Iris pigment epithelial cell (primary cell): ENCODE measurements at regions not wholly inside any gene's neighbourhood (a gene's known extent, or its start where the extent isn't known, plus 50 kb on each side); places are given as distances from the start of the nearest gene placed in this dataset.
A peak's percentile ranks its signal among the peaks of the same experiment; 100 is the strongest.

ENCODE experiments used
- DNase-seq: peaks from one replicate; pipeline ENCODE4 v3.0.0-alpha.2; 2011; ENCODE audit warnings: low read depth

- DNase-seq = peak; percentile 20
These were observed 51.4 kb upstream of the SEC61G start for GRCh38 chr7:54810401-54810800.

DNA sequence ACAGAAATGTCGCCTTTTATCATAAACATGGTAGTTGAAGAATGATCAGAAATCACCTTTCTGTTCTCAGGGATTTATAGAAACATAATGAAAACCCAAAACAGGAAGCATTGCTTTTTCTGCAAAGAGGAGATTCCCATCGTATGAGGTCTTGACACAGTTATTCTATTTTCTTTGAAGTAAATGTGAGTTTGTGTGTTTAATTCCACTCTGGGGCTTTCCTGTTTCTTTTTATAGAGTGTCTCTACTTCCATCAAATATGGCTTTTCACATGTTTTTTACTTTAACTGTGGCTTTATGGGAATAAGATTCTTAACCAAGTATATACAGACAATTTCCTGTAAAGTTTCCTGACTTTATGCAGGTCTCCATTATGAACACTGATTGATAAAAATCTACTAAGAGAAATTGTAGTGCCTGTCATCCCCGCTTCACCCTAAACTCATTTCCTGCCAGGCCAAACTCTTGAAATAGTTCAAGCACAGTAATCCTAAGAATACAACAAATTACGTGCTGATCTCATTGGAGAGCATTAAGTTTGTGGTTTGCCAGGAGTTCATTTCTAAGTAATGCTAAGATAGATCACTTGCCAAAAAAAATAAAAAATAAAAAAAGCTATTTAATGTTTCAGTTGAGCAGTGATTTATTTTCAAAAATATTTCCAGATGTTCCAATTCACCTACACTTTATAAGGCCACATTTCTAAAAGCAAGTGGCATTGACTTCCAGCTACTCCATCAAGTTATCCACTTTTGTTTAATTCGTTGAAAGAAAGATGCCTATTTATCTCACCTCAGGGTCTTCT lies 52.2 kb upstream of the SEC61G start:
- peak; percentile 95 for DNase-seq

GRCh38 chr7:54811846-54812254 lies 52.8 kb upstream of the SEC61G start:
- peak; percentile 95 for DNase-seq

DNA sequence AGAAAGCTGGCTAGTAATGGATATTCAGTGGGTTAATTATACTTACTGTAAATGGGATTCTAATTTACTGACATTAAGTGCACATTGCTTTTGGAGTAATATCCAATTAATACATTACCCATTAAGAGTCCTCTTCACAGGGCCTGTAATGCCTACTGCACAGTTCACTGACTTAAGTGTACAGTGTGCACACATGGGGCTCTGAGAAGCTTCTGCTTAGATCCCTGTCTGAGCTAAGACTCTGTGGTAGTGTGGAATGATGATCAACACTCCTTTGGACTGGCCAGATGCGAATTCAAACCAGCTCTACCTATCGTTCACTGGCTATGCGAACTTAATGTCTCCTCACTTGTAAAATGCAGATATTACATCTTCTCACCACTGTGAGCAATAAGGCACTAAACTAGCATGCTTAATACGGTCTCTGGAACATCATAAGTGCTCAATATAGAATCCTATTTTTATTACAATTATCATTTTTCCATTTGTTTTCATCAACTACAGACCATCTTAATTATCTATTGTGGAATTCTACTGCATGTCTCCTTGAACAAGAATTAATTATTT lies 53.8 kb upstream of the SEC61G start:
- DNase-seq = peak; percentile 30

DNA sequence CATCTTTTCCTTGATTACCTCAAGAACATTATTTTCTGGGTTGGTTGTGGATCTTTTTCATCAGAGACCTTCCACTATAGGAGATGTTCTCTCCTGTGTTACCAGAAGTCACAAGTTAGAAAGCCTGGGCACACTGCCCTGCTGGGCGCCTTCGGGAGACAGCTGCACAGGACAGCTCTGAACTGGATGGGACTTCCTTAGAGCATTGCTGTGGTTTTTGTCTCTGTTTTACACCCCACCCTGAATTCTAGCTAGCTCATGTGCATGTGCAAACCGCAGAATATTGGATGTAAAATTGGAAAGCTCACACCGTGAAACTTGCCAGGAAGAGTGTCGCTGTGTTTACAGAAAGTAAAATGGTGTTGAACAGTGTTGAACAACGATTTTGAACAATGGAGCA lies 54.4 kb upstream of the SEC61G start:
- DNase-seq = no peak

DNA sequence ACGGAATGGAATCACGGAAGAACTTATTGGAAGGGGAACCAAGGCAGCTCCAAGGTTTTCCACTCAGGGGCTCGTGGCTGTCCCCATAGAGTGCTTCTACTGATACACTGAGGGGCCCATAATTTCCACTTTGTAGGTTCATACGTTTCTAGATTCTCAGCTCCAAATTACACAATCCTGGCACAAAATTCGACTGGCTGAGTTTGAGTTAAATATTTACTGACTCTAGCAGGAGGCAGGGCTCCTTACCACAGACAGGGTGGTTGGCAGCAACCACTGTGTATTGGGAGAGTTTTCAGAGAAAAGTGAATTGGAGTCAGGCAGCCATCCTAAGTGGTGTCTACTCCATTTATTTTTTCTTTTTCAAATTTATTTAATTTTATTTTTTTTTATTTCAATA lies 55.4 kb upstream of the SEC61G start:
- DNase-seq = no peak

DNA sequence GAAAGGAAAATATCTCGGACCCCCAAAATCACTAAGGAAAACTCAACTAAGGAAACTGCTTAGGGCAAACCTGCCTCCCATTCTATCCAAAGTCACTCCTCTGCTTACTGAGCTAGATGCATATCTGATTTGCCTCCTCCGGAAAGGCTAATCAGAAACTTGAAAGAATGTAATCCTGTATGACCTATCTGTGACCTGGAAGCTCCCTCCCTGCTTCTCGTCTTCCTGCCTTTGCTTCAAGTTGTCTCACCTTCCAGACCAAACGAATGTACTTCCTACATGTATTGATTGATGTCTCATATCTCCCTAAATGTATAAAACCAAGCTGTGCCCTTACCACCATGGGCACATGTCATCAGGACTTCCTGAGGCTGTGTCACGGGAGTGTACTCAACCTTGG lies 58.1 kb upstream of the SEC61G start:
- DNase-seq = no peak

GRCh38 chr7:54823776-54824175 lies 64.8 kb upstream of the SEC61G start:
- no peak for DNase-seq

DNA sequence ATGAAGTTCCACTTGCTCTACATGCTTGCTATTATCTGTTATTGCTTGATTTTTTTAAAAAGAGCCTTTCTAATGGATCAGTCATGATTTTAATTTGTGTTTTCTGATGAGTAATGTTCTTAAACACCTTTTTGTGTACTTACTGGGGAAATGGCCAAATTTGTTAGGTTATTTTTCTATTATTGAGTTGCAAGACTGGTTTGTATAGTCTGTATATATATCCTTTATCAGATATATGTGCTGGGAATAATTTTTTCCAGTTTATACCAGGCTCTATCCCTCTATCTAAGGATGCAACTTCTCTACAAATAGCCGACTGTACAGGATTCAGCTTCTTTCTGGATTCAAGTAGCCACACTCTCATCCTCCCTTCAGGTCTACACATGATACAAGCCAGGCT lies 65.6 kb upstream of the SEC61G start:
- DNase-seq = no peak

DNA sequence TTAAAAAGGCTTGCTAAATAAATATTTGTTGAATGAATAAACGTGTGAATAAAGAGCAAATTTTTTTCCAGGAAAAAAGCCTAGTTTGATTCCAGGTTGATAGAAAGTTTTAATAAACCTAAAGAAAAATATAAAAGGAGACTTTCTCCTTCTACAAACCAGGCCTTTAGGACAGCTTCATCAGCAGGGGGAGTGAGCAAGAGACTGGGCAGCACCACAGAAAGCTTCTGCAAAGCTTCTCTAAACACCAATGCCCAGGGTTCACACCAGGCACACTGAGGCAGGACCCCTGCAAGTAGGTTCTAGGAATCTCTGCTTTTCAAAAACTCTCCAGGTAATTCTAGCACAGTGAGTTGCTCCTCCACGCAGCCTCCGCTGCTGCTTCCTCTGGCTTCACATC lies 66.4 kb upstream of the SEC61G start:
- DNase-seq = no peak

- no peak for DNase-seq
These were observed 68.7 kb upstream of the SEC61G start for GRCh38 chr7:54827734-54828133.

DNA sequence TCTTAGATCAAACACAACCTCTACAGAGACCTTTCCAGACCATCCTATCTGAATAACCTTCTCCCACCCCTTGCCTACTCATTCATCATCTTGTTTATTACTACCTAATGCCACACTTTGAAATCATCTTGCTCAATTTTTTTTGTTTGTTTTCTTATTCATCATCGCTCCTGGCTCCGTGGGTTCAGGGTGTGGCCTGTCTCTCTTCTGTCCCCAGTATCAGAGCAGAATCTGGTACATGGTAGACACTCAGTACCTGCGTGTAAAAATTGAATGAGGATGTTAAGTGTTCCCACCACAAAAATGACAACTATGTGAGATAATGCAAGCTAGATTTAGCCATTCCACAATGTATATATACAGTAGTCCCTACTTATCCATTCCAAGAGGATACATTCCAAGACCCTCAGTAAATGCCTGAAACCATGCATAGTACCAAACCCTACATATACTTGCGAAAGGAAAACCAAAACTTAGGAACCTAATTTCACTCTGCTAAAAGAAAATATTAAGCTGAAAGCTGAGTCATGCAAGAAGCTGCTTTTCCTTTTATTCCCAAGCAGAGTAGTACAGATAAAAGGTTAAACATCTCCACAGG lies 72.1 kb upstream of the SEC61G start:
- peak; percentile 26 for DNase-seq

GRCh38 chr7:54831644-54832095 lies 72.7 kb upstream of the SEC61G start:
- peak; percentile 21 for DNase-seq

GRCh38 chr7:54833001-54833467 lies 74.0 kb upstream of the SEC61G start:
- no peak for DNase-seq

DNA sequence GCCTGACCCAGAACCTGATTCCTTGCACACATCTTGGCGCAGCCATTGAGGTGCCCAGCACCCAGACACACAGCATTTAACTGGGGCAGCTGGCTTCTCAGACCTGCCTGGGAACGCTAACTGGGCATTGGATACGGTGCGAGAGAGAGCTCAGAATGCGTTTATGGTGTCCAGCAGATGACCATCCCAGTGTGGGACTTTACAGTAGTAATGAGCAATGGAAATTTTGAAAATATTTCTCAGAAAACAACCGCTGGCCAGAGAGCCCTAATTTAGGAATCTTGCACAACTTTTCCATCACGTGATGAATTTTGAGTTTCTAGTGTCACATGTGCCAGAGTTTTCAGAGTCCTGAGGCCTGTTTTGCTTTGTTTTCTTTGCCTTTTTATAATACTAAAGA lies 78.2 kb upstream of the SEC61G start:
- DNase-seq = no peak

DNA sequence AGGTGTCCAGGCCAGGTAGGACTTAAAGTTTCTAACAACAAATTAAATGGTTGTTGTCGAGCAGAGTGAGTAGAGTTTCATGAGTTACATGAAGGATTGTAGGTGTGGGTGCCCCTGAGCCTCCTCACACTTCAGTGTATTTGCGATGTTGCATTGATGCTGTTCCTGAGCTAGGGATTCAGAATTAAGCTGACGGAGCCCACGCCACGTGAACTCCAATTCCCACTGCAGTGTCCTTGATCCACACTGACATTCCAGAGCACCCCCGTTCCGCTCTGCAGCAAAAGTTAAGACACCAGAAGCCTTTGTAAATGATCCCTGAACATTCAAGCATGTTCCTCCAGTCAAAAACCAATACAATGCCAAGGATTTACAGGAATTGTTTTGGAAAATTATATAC lies 78.8 kb upstream of the SEC61G start:
- no peak for DNase-seq

- no peak for DNase-seq
These were observed 79.3 kb upstream of the SEC61G start for GRCh38 chr7:54838175-54838910.

DNA sequence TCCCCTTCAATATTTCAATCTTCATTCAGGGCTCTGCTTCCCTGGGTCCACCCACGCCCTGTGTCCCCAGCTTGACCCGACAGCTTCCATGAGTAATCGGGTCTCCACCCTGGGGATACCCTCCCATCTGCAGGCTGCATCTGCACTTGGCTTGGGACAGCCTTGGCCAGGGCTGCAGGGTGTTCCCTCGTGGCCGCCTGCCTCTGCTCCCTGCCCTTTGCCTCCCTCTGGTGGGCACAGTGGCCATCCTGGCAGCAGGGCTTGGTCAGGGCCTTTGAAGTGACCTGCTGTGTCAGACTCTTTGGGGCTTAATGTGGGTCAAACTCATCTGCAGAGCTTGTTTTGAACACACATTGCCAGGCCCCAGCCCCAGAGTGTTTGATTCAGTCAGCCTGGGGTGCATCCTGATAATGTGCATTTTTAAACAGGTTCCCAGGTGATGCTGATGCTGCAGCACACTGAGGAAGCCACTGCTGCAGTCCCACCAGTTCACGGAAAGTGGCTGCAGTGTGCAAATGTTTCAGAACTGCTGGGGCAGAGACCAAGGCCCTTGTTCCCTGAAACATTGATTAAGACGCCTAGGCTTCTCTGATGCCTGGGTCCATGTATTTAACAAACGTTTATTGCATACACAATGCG lies 80.7 kb upstream of the SEC61G start:
- DNase-seq = peak; percentile 58

DNA sequence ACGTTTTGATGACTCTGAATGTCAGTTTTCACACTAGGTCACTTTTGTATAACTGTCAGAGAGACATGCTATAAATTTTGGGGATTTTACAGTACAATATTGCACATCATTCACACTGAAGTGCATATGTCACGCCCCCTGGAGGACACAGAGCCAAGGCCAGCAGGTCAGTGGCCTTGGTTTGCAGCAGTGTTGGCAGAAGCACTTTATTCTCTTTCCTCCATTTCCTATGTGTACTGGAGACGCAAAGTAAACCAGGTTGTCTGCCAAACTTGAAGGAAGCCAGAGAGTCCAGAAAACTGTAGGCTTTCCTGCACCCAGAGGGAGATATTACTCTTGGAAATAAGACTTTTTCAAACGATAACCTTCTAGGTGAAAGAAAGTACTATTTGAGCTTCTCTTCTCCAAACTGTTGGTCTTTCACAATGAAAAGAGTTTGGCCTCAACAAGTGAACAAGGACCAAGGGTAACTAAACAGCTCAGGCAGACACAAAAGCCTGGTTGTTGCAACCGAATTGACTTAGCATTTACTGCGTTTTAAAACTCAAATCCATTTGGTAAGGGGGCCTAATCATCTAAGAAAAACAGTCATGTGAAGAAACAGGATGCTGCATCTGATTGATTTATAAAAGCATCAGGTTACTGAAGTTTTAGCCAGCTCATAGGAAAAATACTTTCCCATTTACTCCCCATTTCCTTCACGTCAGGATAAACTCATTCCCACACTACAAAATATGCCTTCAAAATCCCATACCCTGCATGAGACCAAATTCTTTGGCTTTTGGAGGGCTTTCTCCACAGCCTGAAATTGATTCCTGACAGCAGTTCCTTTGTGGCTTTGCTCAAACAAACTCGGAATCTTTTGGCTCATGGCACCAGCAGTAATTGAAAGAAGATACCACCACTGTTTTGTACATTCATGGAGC lies 83.0 kb upstream of the SEC61G start:
- DNase-seq = peak; percentile 66

DNA sequence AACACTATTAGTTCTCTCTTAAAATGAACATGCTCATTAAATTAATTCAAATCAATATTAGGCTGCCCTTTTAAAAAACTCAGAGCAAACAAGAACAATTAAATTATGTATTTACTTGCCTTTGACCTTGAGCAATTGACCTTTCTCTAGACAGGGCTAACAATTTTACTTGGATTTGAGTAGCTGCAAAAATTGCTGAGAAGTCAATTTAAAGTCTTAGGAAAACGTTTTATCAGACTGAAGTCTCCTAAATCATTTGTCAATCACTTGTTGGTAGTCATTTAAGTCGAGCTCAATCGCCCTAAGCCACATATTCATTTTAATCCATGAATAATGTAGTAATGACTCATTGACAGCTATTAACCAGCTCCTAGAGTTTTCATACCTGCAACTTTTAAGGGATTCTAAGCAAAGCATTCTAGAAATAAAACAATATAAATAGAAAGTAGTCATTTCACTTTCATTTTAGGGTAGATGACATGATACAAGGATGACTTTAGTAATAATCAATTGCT lies 84.9 kb upstream of the SEC61G start:
- no peak for DNase-seq

DNA sequence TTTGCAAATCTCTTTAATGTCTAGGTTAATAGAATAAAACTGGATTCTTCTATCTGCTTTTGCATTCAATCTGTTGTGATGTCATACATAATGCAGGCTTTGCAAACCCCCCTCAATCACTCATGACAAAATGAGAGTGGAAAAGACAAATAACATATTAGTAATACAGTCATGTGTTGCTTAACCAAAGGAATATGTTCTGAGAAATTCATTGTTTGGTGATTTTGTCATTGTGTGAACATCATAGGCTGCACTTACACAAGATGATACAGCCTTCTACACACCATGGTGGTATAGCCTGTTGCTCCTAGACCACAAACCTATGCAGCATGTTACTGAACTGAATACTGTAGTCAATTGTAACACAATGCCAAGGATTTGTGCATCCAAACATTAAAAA lies 87.3 kb upstream of the SEC61G start:
- DNase-seq = peak; percentile 57
